IMR-90 (cell line): ENCODE measurements at regions not wholly inside any gene's neighbourhood (a gene's known extent, or its start where the extent isn't known, plus 50 kb on each side); places are given as distances from the start of the nearest gene placed in this dataset.

Experiments used
- ATAC-seq: fragments of 200-7000 bp; cut with Tn5 transposase; 2 replicates; pipeline ENCODE4 v1.9.1; 2020; ENCODE audit warnings: low read depth, mild to moderate bottlenecking, moderate library complexity
- BruUV-seq: library from RNA; stranded (reverse); fragments of 400-500 nt; replicated peaks from 2 replicates; lab custom pipeline; 2021; lab: Mats Ljungman, UMichigan
- CTCF ChIA-PET: fragments of 300-600 bp; formaldehyde crosslinking; extraction: SDS; loops from one replicate; lab custom pipeline; 2021; ENCODE audit warnings: antibody characterized with exemption; lab: Yijun Ruan, JAX
- POLR2A ChIA-PET: fragments of 300-600 bp; sonication (Branson Sonifier 250); formaldehyde crosslinking; loops from one replicate; lab custom pipeline; 2022; ENCODE audit warnings: antibody characterized with exemption; ENCODE audit not compliant: unreplicated experiment; lab: Charles Lee
- DNase-seq: peaks from one replicate; pipeline ENCODE4 v3.0.0; 2013
- H2AFZ ChIP-seq: replicated peaks from 2 replicates; pipeline ENCODE3; 2013; ENCODE audit warnings: low read length, mild to moderate bottlenecking; ENCODE audit not compliant: poor library complexity
- H2AK5ac ChIP-seq: 2 replicates; pipeline ENCODE4 v1.6.1; 2013; ENCODE audit warnings: low read depth, low read length, inconsistent platforms
- H2AK9ac ChIP-seq: replicated peaks from 2 replicates; pipeline ENCODE3; 2013; ENCODE audit warnings: mild to moderate bottlenecking, low read depth, low read length, moderate library complexity; ENCODE audit not compliant: poor library complexity
- H2BK120ac ChIP-seq: 2 replicates; pipeline ENCODE4 v1.6.1; 2013; ENCODE audit warnings: low read depth, low read length, inconsistent platforms
- H2BK15ac ChIP-seq: 3 replicates; pipeline ENCODE4 v1.6.1; 2013; ENCODE audit warnings: low read depth, low read length, inconsistent platforms
- H2BK20ac ChIP-seq: 2 replicates; pipeline ENCODE4 v1.6.1; 2013; ENCODE audit warnings: low read depth, mild to moderate bottlenecking, inconsistent platforms, low read length, moderate library complexity
- H2BK5ac ChIP-seq: 2 replicates; pipeline ENCODE4 v1.6.1; 2013; ENCODE audit warnings: mild to moderate bottlenecking, low read depth, low read length, inconsistent platforms; ENCODE audit not compliant: poor library complexity, severe bottlenecking
- H3K14ac ChIP-seq: replicated peaks from 2 replicates; pipeline ENCODE4 v1.6.1; 2013; ENCODE audit warnings: low read depth, low read length, inconsistent platforms
- H3K18ac ChIP-seq: 2 replicates; pipeline ENCODE4 v1.6.1; 2013; ENCODE audit warnings: low read depth, low read length, control low read depth
- H3K23ac ChIP-seq: 2 replicates; pipeline ENCODE4 v1.6.1; 2013; ENCODE audit warnings: low read depth, low read length, inconsistent platforms
- H3K27ac ChIP-seq: 2 replicates; pipeline ENCODE4 v1.5.1; 2013; ENCODE audit warnings: mild to moderate bottlenecking, control low read depth, low read length; ENCODE audit not compliant: insufficient read depth
- H3K27me3 ChIP-seq: 2 replicates; pipeline ENCODE4 v1.6.1; 2013; ENCODE audit warnings: low read length; ENCODE audit not compliant: control insufficient read depth, insufficient read depth
- H3K36me3 ChIP-seq: 2 replicates; pipeline ENCODE4 v1.6.1; 2013; ENCODE audit warnings: low read length, mixed read lengths; ENCODE audit not compliant: control insufficient read depth, insufficient read depth
- H3K4ac ChIP-seq: 2 replicates; pipeline ENCODE4 v1.6.1; 2013; ENCODE audit warnings: low read depth, low read length, inconsistent platforms
- H3K4me1 ChIP-seq: 2 replicates; pipeline ENCODE4 v1.6.1; 2013; ENCODE audit warnings: low read length, mixed read lengths; ENCODE audit not compliant: control insufficient read depth, insufficient read depth
- H3K4me2 ChIP-seq: 2 replicates; pipeline ENCODE4 v1.6.1; 2013; ENCODE audit warnings: low read depth, mild to moderate bottlenecking, control low read depth, low read length, moderate library complexity
- H3K4me3 ChIP-seq: 2 replicates; pipeline ENCODE4 v1.5.1; 2013; ENCODE audit warnings: low read depth, mild to moderate bottlenecking, control low read depth, low read length, moderate library complexity; ENCODE audit not compliant: insufficient read depth
- H3K56ac ChIP-seq: 2 replicates; pipeline ENCODE4 v1.6.1; 2013; ENCODE audit warnings: low read length, inconsistent platforms; ENCODE audit not compliant: insufficient read depth; ENCODE audit errors: extremely low read depth
- H3K79me1 ChIP-seq, 2 experiments: 2 replicates each; pipeline ENCODE4 v1.6.1; 2013; ENCODE audit warnings: low read length in 2 of 2, inconsistent platforms in 1 of 2, low read depth in 1 of 2
- H3K9ac ChIP-seq: 2 replicates; pipeline ENCODE4 v1.6.1; 2013; ENCODE audit warnings: low read depth, low read length, control low read depth
- H3K9me1 ChIP-seq: 2 replicates; pipeline ENCODE4 v1.6.1; 2013; ENCODE audit warnings: low read length, inconsistent platforms; ENCODE audit not compliant: insufficient read depth
- H3K9me3 ChIP-seq: 2 replicates; pipeline ENCODE4 v1.6.1; 2013; ENCODE audit warnings: low read length; ENCODE audit not compliant: control insufficient read depth, insufficient read depth
- H4K20me1 ChIP-seq: 2 replicates; pipeline ENCODE4 v1.6.1; 2013; ENCODE audit warnings: low read length, inconsistent platforms; ENCODE audit not compliant: insufficient read depth
- H4K5ac ChIP-seq: 2 replicates; pipeline ENCODE4 v1.6.1; 2013; ENCODE audit warnings: mild to moderate bottlenecking, low read depth, low read length, control low read depth
- H4K8ac ChIP-seq, 2 experiments: 2 replicates each; pipeline ENCODE4 v1.6.1; 2013; ENCODE audit warnings: low read depth in 2 of 2, low read length in 2 of 2, control low read depth in 1 of 2, inconsistent platforms in 1 of 2
- H4K91ac ChIP-seq: 2 replicates; pipeline ENCODE4 v1.6.1; 2013; ENCODE audit warnings: low read depth, low read length, inconsistent platforms; ENCODE audit not compliant: insufficient read depth
- USF2 ChIP-seq: fragments of 150-350 bp; IDR thresholded peaks from 2 replicates; pipeline ENCODE4 v1.6.1; 2017; ENCODE audit warnings: mild to moderate bottlenecking, antibody characterized with exemption, low read length, low read depth
- WGBS, 2 experiments: methylation state at CpG; one replicate each; pipeline versions ENCODE4 v1.1.5 to v1.1.7; 2013; ENCODE audit warnings: missing lambda C conversion rate in 2 of 2; ENCODE audit not compliant: insufficient read length in 1 of 2; ENCODE audit errors: extremely low coverage in 2 of 2; 5-methylcytosine and 5-hydroxymethylcytosine counted together
- dilution Hi-C: fragments of 300-500 bp; cut with HindIII; formaldehyde crosslinking; loops from one replicate; pipeline ENCODE4 v1.14.3; 2018; ENCODE audit warnings: low sequenced_read_pairs; ENCODE audit not compliant: unreplicated experiment
- in situ Hi-C: fragments of 300-500 bp; cut with MboI; formaldehyde crosslinking; loops from 3 replicates; pipeline ENCODE4 v1.14.3; 2019; ENCODE audit warnings: low sequenced_read_pairs, inconsistent platforms, mixed read lengths
- intact Hi-C: fragments of 100-400 bp; cut with micrococcal nuclease; formaldehyde crosslinking; loops from 2 replicates; pipeline ENCODE4 v1.10.0; 2022

- intact Hi-C loops (no loop called here), dilution Hi-C loops (no loop called here), in situ Hi-C loops (no loop called here)
- no peak overlapping the region for H3K4me3 ChIP-seq
- no peak overlapping the region for H3K27ac ChIP-seq
- H2BK20ac ChIP-seq, result no peak overlapping the region
- no peak overlapping the region for H2BK5ac ChIP-seq
- H2BK120ac ChIP-seq, result no peak overlapping the region
- no peaks in the 10 kb centered on the region for H3K36me3 ChIP-seq
- POLR2A ChIA-PET, result no interaction called here
- H2AK5ac ChIP-seq, result no peak overlapping the region
- no peak overlapping the region for H3K9ac ChIP-seq
- no peak overlapping the region for H2AK9ac ChIP-seq
- ATAC-seq, result no peak
- H3K9me1 ChIP-seq, result no peaks in the 10 kb centered on the region
- H3K4me2 ChIP-seq, result no peak overlapping the region
- H4K5ac ChIP-seq, result no peak overlapping the region
- H3K79me1 ChIP-seq, result no peaks in the 10 kb centered on the region
- H3K9me3 ChIP-seq, result peaks cover 14% of the 10 kb centered on the region; the same call in 1 of the 2 replicates
- CTCF ChIA-PET, result no interaction called here
- no peak overlapping the region for H3K56ac ChIP-seq
- no peak overlapping the region for H3K4ac ChIP-seq
- H3K18ac ChIP-seq, result no peak overlapping the region
- no TSS peak for BruUV-seq
- no peaks in the 10 kb centered on the region for H4K20me1 ChIP-seq
- no peak overlapping the region for H2AFZ ChIP-seq
- WGBS, 2 experiments, result 17% methylated on average over 1 of the region's 2 CpGs; no CpG with 5 or more reads in 1 of the 2 experiments
- no peaks in the 10 kb centered on the region for H3K27me3 ChIP-seq
- H3K14ac ChIP-seq, result no peak overlapping the region
- no peak overlapping the region for H3K23ac ChIP-seq
- no peak for TF ChIP-seq USF2
- no peaks in the 10 kb centered on the region for H3K4me1 ChIP-seq
- no peak overlapping the region for H4K8ac ChIP-seq
- no peak overlapping the region for H4K91ac ChIP-seq
- DNase-seq, result no peak
- no peak overlapping the region for H2BK15ac ChIP-seq
Observed at GRCh38 chr2:82043867-82044266, 1739.3 kb upstream of the LRRTM1 start.
